ENCODE measurements at regions not wholly inside any gene's neighbourhood (a gene's known extent, or its start where the extent isn't known, plus 50 kb on each side); places are given as distances from the start of the nearest gene placed in this dataset.
"Not testable (repeated sequence)": the region's sequence is repeated elsewhere in the genome, so short reads cannot be mapped to it uniquely, and the experiment has no call there.

DNA sequence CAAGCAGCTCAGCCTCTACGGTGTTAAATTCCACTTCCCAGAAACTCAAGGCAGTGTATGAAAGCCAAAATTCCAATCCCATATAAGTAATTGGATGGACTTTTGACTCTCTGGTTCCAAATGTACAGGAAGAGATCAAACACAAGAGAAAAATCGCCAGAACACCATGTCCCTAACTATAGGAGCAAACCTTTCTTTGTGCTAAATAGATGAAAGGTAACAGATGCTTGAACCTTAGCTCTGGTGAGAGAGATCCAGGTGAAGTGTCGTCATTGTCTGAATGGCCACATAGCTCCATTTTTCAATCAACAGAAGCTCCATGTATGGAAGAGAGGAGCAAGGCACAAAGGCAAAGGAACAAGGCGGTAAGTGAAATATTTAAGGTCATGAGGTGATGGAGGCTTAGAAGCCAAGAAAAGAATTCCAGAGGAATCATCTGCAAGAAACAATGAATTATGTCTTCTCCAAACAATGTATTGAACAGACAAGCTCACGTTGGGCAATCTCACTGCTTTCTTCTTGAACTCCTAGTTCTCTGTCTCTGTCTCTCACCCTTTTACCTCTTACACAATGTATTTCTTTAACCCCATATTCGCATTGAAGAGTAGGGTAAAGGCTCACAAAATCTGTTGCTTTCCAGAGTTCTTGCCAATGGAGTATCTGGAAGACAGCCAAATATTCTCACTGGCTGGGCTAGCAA is 585.1 kb downstream of the GATA3 start:
- DNase-seq: no peak

DNA sequence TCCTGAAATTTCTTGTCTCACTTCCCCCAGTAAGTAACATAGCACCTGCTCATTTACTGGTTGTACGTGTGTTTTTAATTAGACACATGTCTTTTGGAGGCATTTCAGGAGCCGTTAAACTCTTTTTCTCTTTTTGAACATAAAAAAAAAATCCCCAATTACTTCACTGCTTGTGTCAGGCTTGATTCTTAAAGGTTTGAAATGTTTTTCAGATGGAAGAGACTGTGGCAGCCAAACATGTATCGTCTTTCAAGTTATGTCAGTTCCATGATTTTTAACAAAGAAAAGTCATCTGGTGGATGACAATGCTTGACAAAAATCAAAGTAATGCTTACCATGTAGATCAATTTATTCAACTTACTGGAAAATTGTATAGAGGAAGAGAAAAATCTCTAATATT is 585.8 kb downstream of the GATA3 start:
- no peak for DNase-seq

DNA sequence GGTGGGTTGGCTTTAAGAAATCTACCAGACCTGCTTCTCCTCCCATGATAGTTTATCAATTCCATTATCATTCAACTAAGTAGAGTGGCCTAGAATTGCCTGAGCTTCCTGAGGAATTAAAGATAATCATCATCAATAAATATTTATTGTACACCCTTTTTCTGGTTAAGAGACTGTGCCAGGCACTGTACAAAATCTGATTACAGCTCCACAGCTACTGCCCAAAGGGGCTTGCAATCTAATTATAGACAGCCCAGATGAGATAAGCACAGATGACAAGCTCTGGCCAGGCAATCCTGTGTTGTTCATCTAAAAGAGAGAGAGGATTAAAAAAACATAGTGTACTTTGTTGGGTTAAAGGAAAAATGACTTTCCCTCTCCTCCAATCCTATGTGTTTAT is 586.4 kb downstream of the GATA3 start:
- no peak for DNase-seq

DNA sequence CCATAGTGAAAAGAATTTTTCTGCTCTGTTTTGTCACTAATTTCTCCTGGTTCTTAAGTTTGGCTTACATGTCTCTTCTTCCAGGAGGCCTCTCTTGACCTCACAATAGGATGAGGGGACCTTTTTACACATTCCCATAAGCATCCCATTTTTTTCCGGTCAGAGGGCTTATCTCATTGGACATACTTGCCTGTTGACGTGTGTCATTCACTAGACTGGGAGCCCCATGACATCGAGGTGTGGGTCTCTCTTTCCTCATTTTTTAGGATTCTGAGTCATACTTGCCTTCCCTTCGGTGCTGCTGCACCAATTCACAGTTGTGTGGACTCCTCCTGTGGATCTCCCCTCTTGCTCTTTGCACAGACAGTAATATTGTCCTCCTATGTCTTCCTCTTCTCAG is 601.8 kb downstream of the GATA3 start:
- DNase-seq: no peak

DNA sequence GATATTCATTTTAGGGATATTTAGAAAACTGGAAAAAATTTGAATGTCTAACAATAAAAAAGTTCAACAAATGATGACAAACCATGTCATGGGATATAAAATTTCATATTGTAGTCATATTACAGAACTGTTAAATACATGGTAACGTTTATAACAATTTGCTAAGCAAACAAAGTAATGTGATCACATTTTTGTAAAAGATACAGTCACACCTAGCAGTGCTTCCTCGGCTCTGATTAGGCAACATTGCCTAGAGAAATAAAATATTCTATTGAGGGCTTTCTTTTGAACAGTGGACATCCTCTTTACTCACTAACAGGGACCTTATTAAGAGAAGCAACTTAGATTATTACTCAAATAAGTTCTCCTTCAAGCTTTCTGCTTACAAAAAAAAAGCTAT is 605.5 kb downstream of the GATA3 start:
- DNase-seq: no peak

DNA sequence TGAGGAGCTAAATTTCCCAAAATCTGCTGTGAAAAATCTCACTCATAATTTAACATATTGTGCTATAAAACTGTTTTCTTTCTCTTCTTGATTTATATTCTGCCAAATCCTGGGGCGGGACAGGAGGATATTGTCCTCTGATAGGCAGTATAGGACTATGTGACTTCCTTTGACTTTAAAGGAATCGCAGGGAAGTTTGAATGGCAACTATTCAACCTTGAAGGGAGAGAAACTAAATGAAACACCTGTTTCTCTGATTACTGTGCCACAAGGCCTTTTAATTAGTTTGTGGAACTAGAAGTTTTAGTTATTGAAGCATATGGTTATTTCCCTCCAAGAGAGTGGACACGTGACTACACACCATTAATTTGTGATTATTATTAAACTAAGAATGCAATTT is 607.4 kb downstream of the GATA3 start:
- DNase-seq: no peak

DNA sequence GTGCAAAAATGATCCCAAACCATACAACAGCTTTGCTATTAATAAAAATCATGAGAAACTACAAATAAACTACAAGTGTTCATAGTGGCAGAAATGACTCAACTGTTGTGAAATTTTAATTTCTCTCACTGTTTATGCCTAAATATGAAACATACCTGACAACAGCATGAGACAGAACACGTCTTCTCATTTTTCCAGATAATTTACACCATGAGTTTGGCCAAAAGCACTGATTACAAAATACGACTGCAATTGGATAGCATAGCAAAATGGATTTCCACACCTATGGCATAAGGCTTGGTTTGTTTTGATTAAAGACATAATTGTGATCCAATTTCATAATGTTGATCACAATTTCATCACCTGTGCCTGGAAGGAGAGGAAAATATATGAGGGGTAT is 608.6 kb downstream of the GATA3 start:
- no peak for DNase-seq

DNA sequence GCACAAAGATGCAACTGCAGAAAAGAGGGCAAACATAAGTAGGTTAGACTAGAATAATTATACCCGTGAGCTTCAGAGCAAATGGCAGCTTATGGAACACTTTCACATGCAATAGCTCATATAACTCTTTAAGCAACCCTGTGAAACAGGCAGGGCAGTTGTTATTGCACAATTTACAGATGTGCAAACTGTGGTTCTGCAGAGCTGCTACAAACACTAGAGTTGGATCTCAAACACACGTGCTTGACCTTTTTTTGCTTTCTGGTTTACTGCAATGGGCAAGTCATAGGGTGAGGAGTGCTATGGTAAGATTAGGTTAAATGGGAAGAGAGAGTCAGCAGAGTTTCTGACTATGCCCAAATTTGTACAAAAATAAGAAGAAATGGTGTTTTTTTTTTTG is 610.8 kb downstream of the GATA3 start:
- no peak for DNase-seq

DNA sequence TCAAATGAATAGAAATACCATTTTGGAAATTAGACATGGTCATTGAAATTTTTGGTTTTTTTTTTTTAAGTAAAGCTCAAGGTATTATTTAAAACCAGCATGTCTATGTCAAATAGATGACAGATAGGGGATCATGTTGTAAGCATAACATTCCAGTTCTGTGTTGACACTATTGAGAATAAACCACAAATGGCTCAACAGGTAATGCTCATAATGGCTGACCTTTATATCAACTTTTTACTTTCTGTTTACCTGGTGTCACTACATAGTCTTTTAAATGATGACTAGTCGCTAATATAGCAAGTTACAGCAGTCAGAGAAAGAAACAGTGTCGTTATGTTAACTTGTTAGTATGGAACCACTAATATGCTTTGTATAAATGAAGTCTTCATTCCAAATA is 616.0 kb downstream of the GATA3 start:
- no peak for DNase-seq

DNA sequence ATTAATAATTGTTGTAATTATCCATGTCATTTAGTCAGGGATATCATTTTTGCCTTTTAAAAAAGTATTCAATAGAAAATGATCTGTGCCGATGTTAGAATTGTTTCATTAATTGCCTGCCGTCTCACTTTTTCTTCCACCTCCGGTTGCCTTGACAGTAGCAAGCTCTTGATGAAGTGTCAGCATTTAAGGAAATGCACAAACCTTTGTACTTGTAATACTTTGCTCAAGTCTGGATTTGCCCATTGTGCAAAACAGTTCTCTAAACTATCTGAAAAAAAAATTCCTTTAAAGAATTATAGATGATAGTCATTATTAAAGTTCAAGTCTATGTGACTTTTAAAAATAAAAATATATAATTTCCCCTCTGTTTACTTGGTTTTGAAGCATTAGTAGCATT is 619.7 kb downstream of the GATA3 start:
- DNase-seq: no peak

DNA sequence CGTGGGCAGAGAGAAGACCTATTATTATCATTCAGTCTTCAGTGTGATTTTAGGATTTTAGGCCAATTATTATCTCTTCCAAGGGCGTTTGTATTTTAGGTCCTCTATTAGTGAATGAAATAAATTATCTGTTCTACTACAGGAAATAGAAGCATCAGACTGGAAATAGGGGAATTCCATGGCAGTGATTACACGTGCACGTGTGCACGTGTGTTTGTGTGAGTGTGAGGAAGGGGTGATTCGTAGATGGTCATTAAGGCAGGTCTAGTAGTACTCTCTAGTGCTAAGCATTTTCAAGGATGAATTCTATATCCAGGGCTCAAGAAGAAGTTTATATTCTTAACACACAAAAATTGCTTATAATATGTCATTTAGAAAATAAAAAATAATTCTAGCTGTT is 623.2 kb downstream of the GATA3 start:
- DNase-seq: no peak

DNA sequence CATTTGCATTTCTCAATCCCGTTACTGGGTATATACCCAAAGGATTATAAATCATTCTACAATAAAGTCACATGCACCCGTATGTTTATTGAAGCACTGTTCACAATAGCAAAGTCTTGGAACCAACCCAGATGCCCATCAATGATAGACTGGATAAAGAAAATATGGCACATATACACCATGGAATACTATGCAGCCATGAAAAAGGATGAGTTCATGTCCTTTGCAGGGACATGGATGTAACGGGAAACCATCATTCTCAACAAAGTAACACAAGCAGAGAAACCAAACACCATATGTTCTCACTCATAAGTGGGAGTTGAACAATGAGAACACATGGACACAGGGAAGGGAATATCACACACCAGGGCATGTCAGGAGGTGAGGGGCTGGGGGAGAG is 630.4 kb downstream of the GATA3 start:
- not testable (repeated sequence) for DNase-seq

DNA sequence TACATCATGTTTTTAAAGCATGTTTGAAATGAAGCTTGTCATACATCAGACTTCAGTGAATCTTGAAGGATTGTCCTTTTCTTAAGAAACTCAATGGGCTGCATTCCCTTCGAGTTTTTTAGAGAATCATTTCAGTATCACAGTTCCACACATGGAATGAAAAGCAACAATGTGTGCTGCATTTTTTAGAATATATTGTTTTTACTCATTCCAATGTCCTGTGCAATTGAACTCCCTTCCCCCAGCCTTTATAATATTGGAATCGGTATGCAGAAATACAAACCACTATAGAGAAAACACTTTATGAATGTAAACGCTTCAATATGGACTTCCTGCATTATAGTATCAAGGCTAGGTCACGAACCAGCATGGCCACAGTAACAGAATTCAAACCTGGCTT is 634.4 kb downstream of the GATA3 start:
- DNase-seq: no peak

DNA sequence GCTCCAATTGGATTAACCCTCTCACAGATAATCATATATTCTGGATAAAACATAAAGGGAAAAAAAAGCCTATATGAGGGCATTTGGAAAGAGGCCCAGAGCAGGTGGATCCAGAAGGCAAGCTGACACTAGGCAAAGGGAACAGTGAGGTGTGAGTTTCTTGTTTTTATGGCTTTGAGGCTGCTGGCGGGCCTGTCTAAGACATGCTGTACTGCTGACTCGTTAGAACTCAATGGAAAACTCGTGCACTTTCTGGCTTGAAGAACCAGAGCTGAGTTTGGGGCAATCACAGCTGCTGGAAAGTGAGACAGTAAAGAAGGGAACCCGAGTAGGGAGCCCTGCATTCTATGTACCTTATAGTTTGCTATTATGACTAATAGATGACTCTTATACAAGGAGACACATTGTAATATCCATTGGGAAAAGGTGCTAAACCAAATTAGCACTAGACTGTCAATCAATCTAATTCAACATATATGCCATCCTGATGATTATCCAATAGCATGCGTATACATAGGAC is 637.1 kb downstream of the GATA3 start:
- DNase-seq: no peak

DNA sequence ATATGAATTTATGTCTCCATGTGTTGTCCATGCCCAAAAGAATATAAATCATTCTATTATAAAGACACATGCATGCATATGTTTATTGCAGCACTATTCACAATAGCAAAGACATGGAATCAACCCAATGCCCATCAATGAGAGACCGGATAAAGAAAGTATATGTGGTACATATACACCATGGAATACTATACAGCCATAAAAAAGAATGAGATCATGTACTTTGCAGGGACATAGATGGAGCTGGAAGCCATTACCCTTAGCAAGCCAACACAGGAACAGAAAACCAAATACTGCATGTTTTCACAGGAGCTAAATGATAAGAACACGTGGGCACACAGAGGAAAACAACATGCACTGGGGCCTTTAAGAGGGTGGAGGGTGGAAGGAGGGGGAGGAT is 639.1 kb downstream of the GATA3 start:
- DNase-seq: not testable (repeated sequence)

DNA sequence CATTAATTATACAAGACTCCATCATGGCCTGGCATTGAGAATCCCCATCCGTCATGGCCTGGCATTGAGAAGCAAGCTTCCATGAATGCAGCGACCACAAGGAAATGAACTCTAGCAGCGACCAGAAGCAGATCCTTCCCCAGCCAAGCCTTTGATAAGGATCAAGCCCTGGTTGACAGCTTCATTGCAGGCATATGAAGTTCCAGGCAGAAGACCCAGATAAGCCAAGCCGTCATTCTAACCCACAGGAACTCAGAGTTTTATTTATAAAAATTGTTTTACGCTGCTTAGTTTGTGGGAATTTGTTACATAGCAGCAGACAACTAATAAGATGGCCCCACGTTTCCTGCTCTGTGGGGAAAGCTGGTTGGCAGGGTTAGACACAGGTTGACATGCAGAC is 642.3 kb downstream of the GATA3 start:
- DNase-seq: no peak

DNA sequence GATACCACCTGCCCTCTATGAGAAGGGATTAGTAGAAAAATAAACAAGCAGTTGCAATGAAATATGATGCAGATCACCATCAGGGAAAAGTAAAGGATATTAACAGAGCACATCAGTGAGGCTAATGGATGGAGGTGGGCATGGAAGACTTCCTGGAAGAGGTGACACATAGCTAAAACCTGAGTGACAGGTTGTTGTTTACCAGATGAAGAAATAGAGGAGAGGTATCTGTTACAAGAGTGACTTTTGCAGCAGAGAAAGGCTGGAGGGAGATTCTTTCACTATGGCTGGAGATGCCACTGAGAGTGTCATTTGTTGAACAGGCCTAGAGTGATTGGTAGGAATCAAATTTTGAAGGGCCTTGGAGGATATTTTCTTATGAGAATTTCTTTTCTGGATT is 646.2 kb downstream of the GATA3 start:
- no peak for DNase-seq

DNA sequence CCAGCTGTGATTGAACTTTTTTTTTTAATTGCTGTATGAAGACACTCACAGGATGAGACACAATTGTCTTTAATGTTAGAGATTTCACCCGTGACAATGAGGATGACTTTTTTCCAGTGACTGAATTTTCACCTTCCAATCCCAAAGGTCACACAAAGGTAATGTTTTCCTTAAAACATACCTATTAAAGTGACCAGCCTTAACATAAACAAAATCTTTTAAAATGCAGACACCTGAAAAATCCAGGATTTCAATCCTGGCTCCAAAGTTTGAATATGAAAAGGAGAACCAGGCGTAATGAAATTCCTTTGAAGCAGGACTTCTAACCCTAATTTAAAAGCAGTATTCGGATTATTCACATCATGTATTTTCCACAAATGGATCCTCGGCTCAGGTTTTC is 647.7 kb downstream of the GATA3 start:
- no peak for DNase-seq

DNA sequence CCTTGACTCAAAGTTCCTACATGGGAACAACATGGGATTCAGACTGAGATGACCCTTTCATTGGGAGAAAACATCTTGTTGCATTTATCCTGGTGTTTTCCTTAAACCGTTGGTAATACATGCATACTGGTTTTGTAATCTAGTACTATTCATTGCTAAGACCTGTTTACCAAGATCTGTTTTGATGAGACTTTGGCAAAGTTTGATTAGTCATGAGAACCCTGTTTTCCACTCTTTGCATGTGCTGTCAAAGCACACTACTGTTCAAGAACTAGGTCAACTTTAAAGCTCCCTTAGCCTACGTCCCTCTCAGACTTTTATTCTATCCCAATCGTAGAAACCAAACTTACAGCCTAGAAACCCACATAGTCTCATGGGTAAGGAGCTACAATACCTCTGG is 650.9 kb downstream of the GATA3 start:
- no peak for DNase-seq

DNA sequence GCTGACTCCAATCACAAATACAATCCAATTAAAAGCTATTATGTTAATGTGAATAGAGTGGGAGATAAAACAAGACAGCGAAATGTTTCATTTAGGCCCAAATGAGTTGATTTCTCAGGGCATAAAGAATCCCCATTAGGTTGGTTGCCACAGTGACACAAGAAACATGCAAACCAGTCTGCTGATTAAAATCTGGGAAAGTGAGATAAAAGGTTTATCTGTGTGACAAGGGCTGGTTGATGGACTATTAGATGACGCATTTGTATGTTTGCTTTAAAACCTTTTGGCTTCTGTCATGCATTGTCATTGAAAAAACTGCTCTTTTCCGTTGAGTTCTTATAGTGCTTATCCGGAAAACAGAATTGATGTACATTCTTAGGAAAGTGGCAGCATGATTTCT is 658.2 kb downstream of the GATA3 start:
- DNase-seq: no peak

DNA sequence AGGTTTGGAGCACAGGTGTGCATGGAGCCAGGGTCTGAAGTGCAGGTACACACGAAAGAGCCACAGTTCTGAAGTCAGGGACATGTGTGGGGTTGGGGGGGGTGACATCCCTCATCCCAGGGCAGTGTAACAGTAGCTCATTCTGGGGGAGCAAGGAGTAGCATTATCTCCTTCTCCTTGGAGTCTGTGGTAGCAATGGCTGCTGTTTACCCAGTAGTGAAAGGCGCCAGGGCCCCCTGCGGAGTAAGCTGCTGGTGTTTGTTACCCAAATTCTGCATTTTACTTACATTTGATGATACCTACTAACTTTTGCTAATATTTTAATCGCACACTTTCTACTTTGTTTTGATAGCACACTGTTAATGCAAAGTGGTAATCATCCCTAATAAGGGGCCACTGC is 665.5 kb downstream of the GATA3 start:
- no peak for DNase-seq

DNA sequence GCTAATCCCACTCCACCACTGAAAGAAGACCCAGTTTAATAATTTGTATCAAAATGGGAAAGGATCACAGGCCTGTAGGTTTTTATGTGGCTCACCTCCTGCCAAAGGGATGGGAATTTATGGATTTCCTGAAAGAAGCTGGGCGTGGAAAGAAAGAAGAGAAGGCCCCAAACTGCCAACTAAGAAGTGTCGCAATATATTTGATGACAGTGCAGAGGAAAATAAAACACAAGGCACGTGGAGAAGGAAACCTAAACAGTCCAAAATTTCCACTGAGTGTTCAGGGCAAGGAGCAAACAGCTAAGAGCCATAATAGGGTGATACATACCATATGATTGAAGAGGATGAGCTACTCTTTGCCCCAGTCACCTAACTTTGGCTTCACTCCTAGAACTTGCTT is 667.2 kb downstream of the GATA3 start:
- DNase-seq: no peak

DNA sequence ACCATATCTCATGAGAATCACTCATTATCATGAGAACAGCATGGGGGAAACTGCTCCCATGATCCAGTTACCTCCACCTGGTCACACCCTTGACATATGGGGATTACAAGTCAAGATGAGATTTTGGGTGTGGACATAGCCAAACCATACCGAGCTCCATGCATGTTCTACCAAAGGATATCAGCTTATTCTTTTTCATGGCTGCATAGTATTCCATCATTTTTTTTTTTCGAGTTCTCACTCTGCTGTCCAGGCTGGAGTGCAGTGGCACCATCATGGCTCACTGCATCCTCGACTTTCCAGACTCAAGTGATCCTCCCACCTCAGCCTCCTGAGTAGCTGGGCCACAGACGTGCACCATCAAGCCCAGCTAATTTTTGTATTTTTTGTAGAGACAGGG is 668.3 kb downstream of the GATA3 start:
- no peak for DNase-seq

DNA sequence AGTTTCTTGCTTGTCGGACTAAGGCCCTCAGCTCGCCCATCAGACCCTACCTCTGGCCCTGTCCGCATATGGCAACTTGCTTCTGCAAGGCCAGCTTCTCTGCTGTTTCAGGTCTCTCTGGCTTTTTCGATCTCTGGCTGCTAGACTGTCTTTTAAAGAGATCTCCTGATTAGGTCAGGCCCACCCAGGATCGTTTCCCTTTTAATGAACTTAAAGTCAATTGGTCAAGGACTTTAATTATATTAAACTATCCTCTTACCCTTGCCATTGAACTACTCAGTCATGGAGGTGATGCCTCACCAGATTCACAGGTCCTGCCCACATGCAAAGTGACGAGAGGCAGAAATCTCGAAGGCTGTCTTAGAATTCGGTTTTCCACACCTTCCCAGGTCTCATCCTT is 670.9 kb downstream of the GATA3 start:
- DNase-seq: no peak

DNA sequence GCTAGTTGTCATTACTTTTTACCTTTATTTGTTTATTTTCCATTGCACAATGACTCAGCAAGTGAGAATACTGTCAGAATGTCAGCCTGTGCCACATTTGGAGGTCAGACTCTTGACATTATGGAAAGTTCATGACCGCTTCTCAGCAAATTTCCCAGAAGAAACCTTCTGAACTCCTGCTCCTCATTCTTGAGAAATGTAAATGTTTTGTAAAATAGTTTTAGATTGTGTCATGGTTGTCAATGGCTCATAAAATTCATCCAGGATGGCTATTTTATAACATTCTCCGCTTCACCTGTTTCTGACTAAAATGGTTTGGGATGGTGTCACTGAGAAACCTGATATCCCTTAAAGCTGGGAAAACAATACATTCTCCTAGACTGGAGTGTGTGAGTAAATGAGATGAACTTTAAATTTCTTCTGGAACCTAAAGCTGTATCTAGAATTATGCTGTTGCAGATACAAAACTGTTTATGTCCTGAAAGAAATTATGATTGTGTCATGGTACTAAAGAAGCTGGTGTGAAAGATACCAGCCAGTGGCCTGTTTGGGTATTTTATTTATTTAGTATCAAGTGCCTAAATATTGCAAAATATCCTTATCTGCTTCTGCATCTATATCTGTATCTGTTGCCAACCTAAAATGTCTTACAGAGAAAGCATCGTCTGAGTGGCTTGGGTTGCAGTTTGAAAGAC is 671.7 kb downstream of the GATA3 start:
- no peak for DNase-seq
